ENCODE measurements at regions not wholly inside any gene's neighbourhood (a gene's known extent, or its start where the extent isn't known, plus 50 kb on each side); places are given as distances from the start of the nearest gene placed in this dataset.

GRCh38 chr20:40339661-40340449 is 349.2 kb downstream of the MAFB start:
- peaks cover 2% of the 10 kb centered on the region for H3K9me3 ChIP-seq
- H3K27me3 ChIP-seq, result peaks cover 21% of the 10 kb centered on the region
- H3K4me1 ChIP-seq (ENCODE audit: control insufficient read depth in 1 of 2, insufficient read depth in 1 of 2, low read depth in 1 of 2, low read length in 1 of 2), result peaks cover 4 to 14% of the 10 kb centered on the region in 2 experiments
- H3K27ac ChIP-seq, result peak overlapping the region; percentile 75
- no peaks in the 10 kb centered on the region for H3K36me3 ChIP-seq
- TF ChIP-seq CTCF (IDR thresholded peaks at IDR 0.05), result no peak
- H3K4me3 ChIP-seq (ENCODE audit: low read depth in 1 of 2, low read length in 1 of 2), result no peak overlapping the region

GRCh38 chr20:40336533-40336932 is 352.5 kb downstream of the MAFB start:
- H3K27ac ChIP-seq, result no peak overlapping the region
- peaks cover 27% of the 10 kb centered on the region for H3K27me3 ChIP-seq
- no peak overlapping the region for H3K4me3 ChIP-seq (ENCODE audit: low read depth in 1 of 2, low read length in 1 of 2)
- TF ChIP-seq CTCF (IDR thresholded peaks at IDR 0.05), result no peak
- H3K4me1 ChIP-seq (ENCODE audit: control insufficient read depth in 1 of 2, insufficient read depth in 1 of 2, low read depth in 1 of 2, low read length in 1 of 2), result peaks cover 4 to 14% of the 10 kb centered on the region in 2 experiments
- H3K9me3 ChIP-seq, result no peaks in the 10 kb centered on the region
- H3K36me3 ChIP-seq, result no peaks in the 10 kb centered on the region

- TF ChIP-seq CTCF (IDR thresholded peaks at IDR 0.05), result no peak
- Histone ChIP-seq H3K4me1 (ENCODE audit: control insufficient read depth in 1 of 2, insufficient read depth in 1 of 2, low read depth in 1 of 2, low read length in 1 of 2) (peaks cover 4 to 14% of the 10 kb centered on the region in 2 experiments), H3K27me3 (peaks cover 27% of the 10 kb centered on the region), H3K4me3 (ENCODE audit: low read depth in 1 of 2, low read length in 1 of 2) (no peak overlapping the region), H3K9me3 (no peaks in the 10 kb centered on the region), H3K36me3 (no peaks in the 10 kb centered on the region), H3K27ac (no peak overlapping the region)
Measured at GRCh38 chr20:40335901-40336351, 353.1 kb downstream of the MAFB start.

GRCh38 chr20:40335437-40335836 is 353.6 kb downstream of the MAFB start:
- H3K9me3 ChIP-seq, result no peaks in the 10 kb centered on the region
- H3K4me3 ChIP-seq (ENCODE audit: low read depth in 1 of 2, low read length in 1 of 2), result no peak overlapping the region
- TF ChIP-seq CTCF (IDR thresholded peaks at IDR 0.05), result no peak
- H3K4me1 ChIP-seq (ENCODE audit: control insufficient read depth in 1 of 2, insufficient read depth in 1 of 2, low read depth in 1 of 2, low read length in 1 of 2), result peaks cover 4 to 14% of the 10 kb centered on the region in 2 experiments
- H3K27me3 ChIP-seq, result peaks cover 27% of the 10 kb centered on the region
- no peaks in the 10 kb centered on the region for H3K36me3 ChIP-seq
- H3K27ac ChIP-seq, result no peak overlapping the region

- H3K9me3 ChIP-seq, result no peaks in the 10 kb centered on the region
Measured at GRCh38 chr20:40333591-40333990, 355.4 kb downstream of the MAFB start.

More at GRCh38 chr20:40333591-40333990, 355.4 kb downstream of the MAFB start:
- Histone ChIP-seq H3K27ac (no peak overlapping the region), H3K36me3 (no peaks in the 10 kb centered on the region), H3K4me3 (ENCODE audit: low read depth in 1 of 2, low read length in 1 of 2) (no peak overlapping the region), H3K27me3 (peaks cover 27% of the 10 kb centered on the region), H3K4me1 (ENCODE audit: control insufficient read depth in 1 of 2, insufficient read depth in 1 of 2, low read depth in 1 of 2, low read length in 1 of 2) (no peaks in the 10 kb centered on the region)
- TF ChIP-seq CTCF (IDR thresholded peaks at IDR 0.05), result no peak

Measured in neutrophil (primary cell).